ENCODE measurements at regions not wholly inside any gene's neighbourhood (a gene's known extent, or its start where the extent isn't known, plus 50 kb on each side); places are given as distances from the start of the nearest gene placed in this dataset.
A peak's percentile ranks its signal among the peaks of the same experiment; 100 is the strongest.

GRCh38 chr21:27802816-27803475, 836.1 kb upstream of the ADAMTS5 start:
- no peak for DNase-seq

GRCh38 chr21:27799861-27800260, 833.0 kb upstream of the ADAMTS5 start:
- DNase-seq: no peak

- DNase-seq: no peak
Measured at GRCh38 chr21:27796106-27796505, 829.2 kb upstream of the ADAMTS5 start.

- DNase-seq: no peak
Measured at GRCh38 chr21:27795418-27795817, 828.5 kb upstream of the ADAMTS5 start.

- no peak for DNase-seq
Measured at GRCh38 chr21:27793901-27794300, 827.0 kb upstream of the ADAMTS5 start.

GRCh38 chr21:27787046-27787445, 820.2 kb upstream of the ADAMTS5 start:
- no peak for DNase-seq

GRCh38 chr21:27779606-27780005, 812.7 kb upstream of the ADAMTS5 start:
- no peak for DNase-seq

GRCh38 chr21:27776925-27777553, 810.2 kb upstream of the ADAMTS5 start:
- DNase-seq: no peak

- DNase-seq: no peak
Measured at GRCh38 chr21:27772816-27773215, 805.9 kb upstream of the ADAMTS5 start.

- no peak for DNase-seq
Measured at GRCh38 chr21:27771938-27772483, 805.1 kb upstream of the ADAMTS5 start.

GRCh38 chr21:27769763-27770162, 802.9 kb upstream of the ADAMTS5 start:
- peak; percentile 60 for DNase-seq

GRCh38 chr21:27768046-27768637, 801.3 kb upstream of the ADAMTS5 start:
- peak; percentile 48 for DNase-seq

GRCh38 chr21:27764056-27764455, 797.2 kb upstream of the ADAMTS5 start:
- DNase-seq: no peak

GRCh38 chr21:27761623-27762022, 794.7 kb upstream of the ADAMTS5 start:
- no peak for DNase-seq

GRCh38 chr21:27759820-27760219, 792.9 kb upstream of the ADAMTS5 start:
- no peak for DNase-seq

GRCh38 chr21:27759091-27759659, 792.3 kb upstream of the ADAMTS5 start:
- DNase-seq: no peak

GRCh38 chr21:27756191-27756590, 789.3 kb upstream of the ADAMTS5 start:
- DNase-seq: no peak

- no peak for DNase-seq
Measured at GRCh38 chr21:27743971-27744564, 777.2 kb upstream of the ADAMTS5 start.

- no peak for DNase-seq
Measured at GRCh38 chr21:27741736-27742135, 774.8 kb upstream of the ADAMTS5 start.

GRCh38 chr21:27740084-27740483, 773.2 kb upstream of the ADAMTS5 start:
- DNase-seq: no peak

GRCh38 chr21:27739187-27739586, 772.3 kb upstream of the ADAMTS5 start:
- DNase-seq: no peak

- no peak for DNase-seq
Measured at GRCh38 chr21:27735699-27736098, 768.8 kb upstream of the ADAMTS5 start.

- DNase-seq: no peak
Measured at GRCh38 chr21:27734146-27734545, 767.3 kb upstream of the ADAMTS5 start.

Data from GF-D8 (cell line).